ENCODE measurements at regions not wholly inside any gene's neighbourhood (a gene's known extent, or its start where the extent isn't known, plus 50 kb on each side); places are given as distances from the start of the nearest gene placed in this dataset.

- no peak for TF ChIP-seq ZNF274 (IDR thresholded peaks at IDR 0.05; ENCODE audit: low read depth, low read length)
- TF ChIP-seq YY1 (IDR thresholded peaks at IDR 0.05; ENCODE audit: insufficient read depth, insufficient read length) = no peak
- no peak for TF ChIP-seq SUZ12 (IDR thresholded peaks at IDR 0.05; ENCODE audit: extremely low read depth, insufficient read depth, insufficient read length)
Observed at GRCh38 chr6:148087659-148088058, 255.0 kb upstream of the SASH1 start.

GRCh38 chr6:148090326-148090725, 252.3 kb upstream of the SASH1 start:
- Histone ChIP-seq H3K4me3 (ENCODE audit: insufficient read length, low read depth) (no peak overlapping the region), H3K36me3 (ENCODE audit: insufficient read depth, insufficient read length, low read length) (no peaks in the 10 kb centered on the region), H3K27me3 (ENCODE audit: insufficient read depth, insufficient read length) (no peaks in the 10 kb centered on the region), H3K4me1 (ENCODE audit: insufficient read depth, insufficient read length) (no peaks in the 10 kb centered on the region), H3K9me3 (ENCODE audit: insufficient read depth, low read length) (peaks cover 7% of the 10 kb centered on the region; the same call in 1 of the 2 replicates), H3K9ac (ENCODE audit: insufficient read length, low read depth) (no peak overlapping the region)
- DNase-seq (ENCODE audit: low read depth, low spot score) = no peak
- TF ChIP-seq ZNF274 (IDR thresholded peaks at IDR 0.05; ENCODE audit: low read depth, low read length) = no peak

More at GRCh38 chr6:148087659-148088058, 255.0 kb upstream of the SASH1 start:
- Histone ChIP-seq H3K27me3 (ENCODE audit: insufficient read depth, insufficient read length) (no peaks in the 10 kb centered on the region), H3K36me3 (ENCODE audit: insufficient read depth, insufficient read length, low read length) (no peaks in the 10 kb centered on the region), H3K4me1 (ENCODE audit: insufficient read depth, insufficient read length) (no peaks in the 10 kb centered on the region), H3K9ac (ENCODE audit: insufficient read length, low read depth) (no peak overlapping the region), H3K9me3 (ENCODE audit: insufficient read depth, low read length) (peaks cover 7% of the 10 kb centered on the region; the same call in 1 of the 2 replicates), H3K4me3 (ENCODE audit: insufficient read length, low read depth) (no peak overlapping the region)
- DNase-seq (ENCODE audit: low read depth, low spot score) = no peak

- H3K4me3 ChIP-seq (ENCODE audit: insufficient read length, low read depth) = no peak overlapping the region
- H3K4me1 ChIP-seq (ENCODE audit: insufficient read depth, insufficient read length) = no peaks in the 10 kb centered on the region
- TF ChIP-seq YY1 (IDR thresholded peaks at IDR 0.05; ENCODE audit: insufficient read depth, insufficient read length) (no peak), SUZ12 (IDR thresholded peaks at IDR 0.05; ENCODE audit: extremely low read depth, insufficient read depth, insufficient read length) (no peak)
- peaks cover 7% of the 10 kb centered on the region; the same call in 1 of the 2 replicates for H3K9me3 ChIP-seq (ENCODE audit: insufficient read depth, low read length)
- no peak for DNase-seq (ENCODE audit: low read depth, low spot score)
- H3K36me3 ChIP-seq (ENCODE audit: insufficient read depth, insufficient read length, low read length) = no peaks in the 10 kb centered on the region
- H3K9ac ChIP-seq (ENCODE audit: insufficient read length, low read depth) = no peak overlapping the region
- H3K27me3 ChIP-seq (ENCODE audit: insufficient read depth, insufficient read length) = no peaks in the 10 kb centered on the region
Observed at GRCh38 chr6:148091394-148091793, 251.2 kb upstream of the SASH1 start.

- Histone ChIP-seq H3K36me3 (ENCODE audit: insufficient read depth, insufficient read length, low read length) (no peaks in the 10 kb centered on the region), H3K9me3 (ENCODE audit: insufficient read depth, low read length) (no peaks in the 10 kb centered on the region), H3K4me1 (ENCODE audit: insufficient read depth, insufficient read length) (no peaks in the 10 kb centered on the region), H3K27me3 (ENCODE audit: insufficient read depth, insufficient read length) (no peaks in the 10 kb centered on the region), H3K4me3 (ENCODE audit: insufficient read length, low read depth) (no peak overlapping the region), H3K9ac (ENCODE audit: insufficient read length, low read depth) (no peak overlapping the region)
- no peak for DNase-seq (ENCODE audit: low read depth, low spot score)
- TF ChIP-seq ZNF274 (IDR thresholded peaks at IDR 0.05; ENCODE audit: low read depth, low read length) = no peak
- TF ChIP-seq YY1 (IDR thresholded peaks at IDR 0.05; ENCODE audit: insufficient read depth, insufficient read length) = no peak
- no peak for TF ChIP-seq SUZ12 (IDR thresholded peaks at IDR 0.05; ENCODE audit: extremely low read depth, insufficient read depth, insufficient read length)
Observed at GRCh38 chr6:148103436-148103835, 239.2 kb upstream of the SASH1 start.

GRCh38 chr6:148104131-148104530, 238.5 kb upstream of the SASH1 start:
- no peak for DNase-seq (ENCODE audit: low read depth, low spot score)
- no peak overlapping the region for H3K4me3 ChIP-seq (ENCODE audit: insufficient read length, low read depth)
- TF ChIP-seq YY1 (IDR thresholded peaks at IDR 0.05; ENCODE audit: insufficient read depth, insufficient read length) = no peak
- TF ChIP-seq ZNF274 (IDR thresholded peaks at IDR 0.05; ENCODE audit: low read depth, low read length) = no peak
- no peak for TF ChIP-seq SUZ12 (IDR thresholded peaks at IDR 0.05; ENCODE audit: extremely low read depth, insufficient read depth, insufficient read length)
- no peaks in the 10 kb centered on the region for H3K36me3 ChIP-seq (ENCODE audit: insufficient read depth, insufficient read length, low read length)
- no peak overlapping the region for H3K9ac ChIP-seq (ENCODE audit: insufficient read length, low read depth)
- no peaks in the 10 kb centered on the region for H3K9me3 ChIP-seq (ENCODE audit: insufficient read depth, low read length)
- no peaks in the 10 kb centered on the region for H3K27me3 ChIP-seq (ENCODE audit: insufficient read depth, insufficient read length)
- no peaks in the 10 kb centered on the region for H3K4me1 ChIP-seq (ENCODE audit: insufficient read depth, insufficient read length)

- DNase-seq (ENCODE audit: low read depth, low spot score) = no peak
- no peaks in the 10 kb centered on the region for H3K4me1 ChIP-seq (ENCODE audit: insufficient read depth, insufficient read length)
- no peak overlapping the region for H3K4me3 ChIP-seq (ENCODE audit: insufficient read length, low read depth)
- TF ChIP-seq SUZ12 (IDR thresholded peaks at IDR 0.05; ENCODE audit: extremely low read depth, insufficient read depth, insufficient read length) = no peak
- no peak for TF ChIP-seq ZNF274 (IDR thresholded peaks at IDR 0.05; ENCODE audit: low read depth, low read length)
- no peak for TF ChIP-seq YY1 (IDR thresholded peaks at IDR 0.05; ENCODE audit: insufficient read depth, insufficient read length)
- H3K36me3 ChIP-seq (ENCODE audit: insufficient read depth, insufficient read length, low read length) = no peaks in the 10 kb centered on the region
- no peaks in the 10 kb centered on the region for H3K9me3 ChIP-seq (ENCODE audit: insufficient read depth, low read length)
- no peak overlapping the region for H3K9ac ChIP-seq (ENCODE audit: insufficient read length, low read depth)
- no peaks in the 10 kb centered on the region for H3K27me3 ChIP-seq (ENCODE audit: insufficient read depth, insufficient read length)
Observed at GRCh38 chr6:148105695-148106094, 236.9 kb upstream of the SASH1 start.

GRCh38 chr6:148107911-148108310, 234.7 kb upstream of the SASH1 start:
- Histone ChIP-seq H3K9me3 (ENCODE audit: insufficient read depth, low read length) (no peaks in the 10 kb centered on the region), H3K4me3 (ENCODE audit: insufficient read length, low read depth) (no peak overlapping the region), H3K4me1 (ENCODE audit: insufficient read depth, insufficient read length) (no peaks in the 10 kb centered on the region), H3K27me3 (ENCODE audit: insufficient read depth, insufficient read length) (no peaks in the 10 kb centered on the region), H3K36me3 (ENCODE audit: insufficient read depth, insufficient read length, low read length) (no peaks in the 10 kb centered on the region), H3K9ac (ENCODE audit: insufficient read length, low read depth) (no peak overlapping the region)
- DNase-seq (ENCODE audit: low read depth, low spot score) = no peak
- TF ChIP-seq YY1 (IDR thresholded peaks at IDR 0.05; ENCODE audit: insufficient read depth, insufficient read length) = no peak
- no peak for TF ChIP-seq SUZ12 (IDR thresholded peaks at IDR 0.05; ENCODE audit: extremely low read depth, insufficient read depth, insufficient read length)
- TF ChIP-seq ZNF274 (IDR thresholded peaks at IDR 0.05; ENCODE audit: low read depth, low read length) = no peak

GRCh38 chr6:148109732-148110131, 232.9 kb upstream of the SASH1 start:
- Histone ChIP-seq H3K9ac (ENCODE audit: insufficient read length, low read depth) (no peak overlapping the region), H3K4me3 (ENCODE audit: insufficient read length, low read depth) (no peak overlapping the region), H3K4me1 (ENCODE audit: insufficient read depth, insufficient read length) (no peaks in the 10 kb centered on the region), H3K9me3 (ENCODE audit: insufficient read depth, low read length) (no peaks in the 10 kb centered on the region), H3K36me3 (ENCODE audit: insufficient read depth, insufficient read length, low read length) (no peaks in the 10 kb centered on the region), H3K27me3 (ENCODE audit: insufficient read depth, insufficient read length) (no peaks in the 10 kb centered on the region)
- no peak for TF ChIP-seq YY1 (IDR thresholded peaks at IDR 0.05; ENCODE audit: insufficient read depth, insufficient read length)
- TF ChIP-seq SUZ12 (IDR thresholded peaks at IDR 0.05; ENCODE audit: extremely low read depth, insufficient read depth, insufficient read length) = no peak
- no peak for TF ChIP-seq ZNF274 (IDR thresholded peaks at IDR 0.05; ENCODE audit: low read depth, low read length)
- DNase-seq (ENCODE audit: low read depth, low spot score) = no peak

Data from NT2/D1 (cell line).